H1 (cell line): ENCODE measurements at regions not wholly inside any gene's neighbourhood (a gene's known extent, or its start where the extent isn't known, plus 50 kb on each side); places are given as distances from the start of the nearest gene placed in this dataset.

Source experiments
- BRCA1 ChIP-seq: IDR thresholded peaks from 2 replicates; pipeline ENCODE4 v1.6.1; 2012; ENCODE audit warnings: low read depth, low read length, improper control_type of control experiment
- EGR1 ChIP-seq: IDR thresholded peaks from 2 replicates; pipeline ENCODE4 v1.6.1; 2011; ENCODE audit warnings: low read depth, low read length, borderline replicate concordance
- KDM5A ChIP-seq: fragments of 200-600 bp; IDR thresholded peaks from 2 replicates; pipeline ENCODE4 v1.7.1; 2012; ENCODE audit warnings: mild to moderate bottlenecking, low read length, inconsistent platforms, mixed read lengths
- SIN3A ChIP-seq, 2 experiments: IDR thresholded peaks in 1 of 2; conservative IDR thresholded peaks in 1 of 2; 2 replicates each; pipeline ENCODE4 v1.6.1; 2011 to 2012; ENCODE audit warnings: low read length in 2 of 2, improper control_type of control experiment in 1 of 2, low read depth in 1 of 2, mild to moderate bottlenecking in 1 of 2
- TBP ChIP-seq: IDR thresholded peaks from 2 replicates; pipeline ENCODE4 v1.6.1; 2011; ENCODE audit warnings: low read depth, low read length, improper control_type of control experiment
- YY1 ChIP-seq: IDR thresholded peaks from 2 replicates; pipeline ENCODE4 v1.6.1; 2011; ENCODE audit warnings: low read depth, mild to moderate bottlenecking, low read length

- TF ChIP-seq TBP = no peak
- TF ChIP-seq SIN3A (conservative IDR thresholded peaks at IDR 0.05 in 1 of 2, IDR thresholded peaks at IDR 0.05 in 1 of 2; ENCODE audit: low read depth in 1 of 2, low read length in 2 of 2) = no peak
- TF ChIP-seq BRCA1 = no peak
- no peak for TF ChIP-seq YY1
- TF ChIP-seq EGR1 = no peak
- TF ChIP-seq KDM5A = no peak
These were observed 67.2 kb upstream of the ARHGAP29 start (continued) for GRCh38 chr1:94304553-94304952.
